Panc1 (cell line): ENCODE measurements at regions not wholly inside any gene's neighbourhood (a gene's known extent, or its start where the extent isn't known, plus 50 kb on each side); places are given as distances from the start of the nearest gene placed in this dataset.

Experiments
- ATAC-seq: fragments of 200-7000 bp; cut with Tn5 transposase; 2 replicates; pipeline ENCODE4 v1.9.1; 2020; ENCODE audit warnings: mild to moderate bottlenecking, moderate library complexity
- BruUV-seq: library from RNA; stranded (reverse); fragments of 400-500 nt; replicated peaks from 2 replicates; lab custom pipeline; 2021; lab: Mats Ljungman, UMichigan
- CTCF ChIA-PET: fragments of 300-600 bp; sonication (Branson Sonifier 250); formaldehyde crosslinking; loops from one replicate; lab custom pipeline; 2022; ENCODE audit warnings: antibody characterized with exemption; lab: Charles Lee
- POLR2A ChIA-PET: fragments of 300-600 bp; sonication (Branson Sonifier 250); formaldehyde crosslinking; loops from one replicate; lab custom pipeline; 2022; ENCODE audit warnings: antibody characterized with exemption; lab: Charles Lee
- DNase-seq: peaks from one replicate; pipeline ENCODE4 v3.0.0-alpha.2; 2010; ENCODE audit warnings: low read depth, low spot score
- H3K27ac ChIP-seq: 2 replicates; pipeline ENCODE4 v1.5.1; 2011; ENCODE audit warnings: mild to moderate bottlenecking, low read length, inconsistent platforms
- H3K27me3 ChIP-seq: fragments of 200-500 bp; sonication (Bioruptor generic); 2 replicates; pipeline ENCODE4 v1.6.0; 2014; ENCODE audit warnings: low read length, inconsistent platforms; ENCODE audit not compliant: control insufficient read depth, insufficient read depth
- H3K36me3 ChIP-seq: fragments of 200-500 bp; sonication (Bioruptor generic); 2 replicates; pipeline ENCODE4 v1.5.1; 2014; ENCODE audit warnings: inconsistent platforms, mild to moderate bottlenecking, low read length, moderate library complexity; ENCODE audit not compliant: control insufficient read depth, insufficient read depth
- H3K4me1 ChIP-seq: 2 replicates; pipeline ENCODE4 v1.5.1; 2011; ENCODE audit warnings: inconsistent platforms, mild to moderate bottlenecking, low read length, moderate library complexity; ENCODE audit not compliant: control insufficient read depth, insufficient read depth
- H3K4me3 ChIP-seq, 2 experiments: 2 replicates each; pipeline ENCODE4 v1.5.1; 2011 to 2012; ENCODE audit warnings: low read depth in 2 of 2, low read length in 2 of 2, mild to moderate bottlenecking in 2 of 2, inconsistent platforms in 1 of 2, moderate library complexity in 1 of 2
- H3K9me3 ChIP-seq: fragments of 200-500 bp; sonication (Bioruptor generic); 2 replicates; pipeline ENCODE4 v1.5.1; 2014; ENCODE audit warnings: low read depth, mild to moderate bottlenecking, inconsistent platforms, low read length, moderate library complexity; ENCODE audit not compliant: control insufficient read depth, insufficient read depth
- CTCF ChIP-seq: fragments of 450-650 bp; IDR thresholded peaks from 2 replicates; pipeline ENCODE4 v1.5.1; 2017; ENCODE audit warnings: mild to moderate bottlenecking
- POLR2AphosphoS5 ChIP-seq: IDR thresholded peaks from 2 replicates; pipeline ENCODE4 v1.6.1; 2012; ENCODE audit warnings: mild to moderate bottlenecking, low read depth, low read length, moderate library complexity
- SIN3A ChIP-seq: IDR thresholded peaks from 2 replicates; pipeline ENCODE4 v1.6.1; 2012; ENCODE audit warnings: low read depth, mild to moderate bottlenecking, low read length, moderate library complexity, borderline replicate concordance; ENCODE audit not compliant: insufficient read depth
- TCF7L2 ChIP-seq: IDR thresholded peaks from 2 replicates; pipeline ENCODE4 v1.6.1; 2011; ENCODE audit warnings: mild to moderate bottlenecking, low read depth, low read length, inconsistent platforms
- in situ Hi-C: cut with HindIII; loops from 2 replicates; pipeline ENCODE4 v1.10.0; 2016; ENCODE audit warnings: low sequenced_read_pairs, low pct_unique_long_range_greater_than_20kb
- intact Hi-C: fragments of 100-400 bp; cut with micrococcal nuclease; formaldehyde crosslinking; loops from one replicate; pipeline ENCODE4 v1.10.0; 2022; ENCODE audit not compliant: unreplicated experiment
- TF ChIP-seq, protein P1 (sequence below), 2 experiments: IDR thresholded peaks; 2 replicates each; pipeline ENCODE4 v1.6.1; 2011 to 2012; ENCODE audit warnings: low read depth in 2 of 2, control low read depth in 1 of 2, low read length in 1 of 2, mild to moderate bottlenecking in 1 of 2, moderate library complexity in 1 of 2; ENCODE audit not compliant: insufficient read depth in 1 of 2

DNA sequence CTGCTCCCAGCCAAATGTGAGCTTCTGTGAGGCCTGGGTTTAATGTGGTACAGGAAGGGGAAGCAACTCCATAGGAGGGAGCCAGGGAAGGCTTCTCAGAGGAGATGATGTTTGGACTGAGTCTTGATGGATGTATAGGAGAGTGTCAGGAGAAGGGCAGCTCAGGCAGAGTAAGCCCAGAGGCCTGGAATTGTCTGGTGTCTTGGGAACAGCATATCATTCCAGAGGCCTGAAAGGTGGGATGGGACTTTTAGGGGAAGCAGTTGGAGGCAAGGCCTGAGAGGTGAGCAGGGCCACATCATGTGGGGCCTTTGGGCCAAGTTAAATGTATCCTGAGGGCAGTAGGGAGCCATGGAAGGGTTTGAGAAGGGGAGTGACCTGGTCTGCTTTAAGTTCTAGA is 148.6 kb upstream of the WNT4 start:
- intact Hi-C loops = no loop called here
- ATAC-seq = no peak
- Histone ChIP-seq H3K9me3 (no peaks in the 10 kb centered on the region), H3K4me3 (no peak overlapping the region), H3K27me3 (no peaks in the 10 kb centered on the region), H3K27ac (no peak overlapping the region), H3K36me3 (no peaks in the 10 kb centered on the region), H3K4me1 (no peaks in the 10 kb centered on the region)
- CTCF ChIA-PET = no interaction called here
- TF ChIP-seq SIN3A = no peak
- no peak for TF ChIP-seq TCF7L2
- no peak for TF ChIP-seq POLR2AphosphoS5
- TF ChIP-seq, protein P1, sequence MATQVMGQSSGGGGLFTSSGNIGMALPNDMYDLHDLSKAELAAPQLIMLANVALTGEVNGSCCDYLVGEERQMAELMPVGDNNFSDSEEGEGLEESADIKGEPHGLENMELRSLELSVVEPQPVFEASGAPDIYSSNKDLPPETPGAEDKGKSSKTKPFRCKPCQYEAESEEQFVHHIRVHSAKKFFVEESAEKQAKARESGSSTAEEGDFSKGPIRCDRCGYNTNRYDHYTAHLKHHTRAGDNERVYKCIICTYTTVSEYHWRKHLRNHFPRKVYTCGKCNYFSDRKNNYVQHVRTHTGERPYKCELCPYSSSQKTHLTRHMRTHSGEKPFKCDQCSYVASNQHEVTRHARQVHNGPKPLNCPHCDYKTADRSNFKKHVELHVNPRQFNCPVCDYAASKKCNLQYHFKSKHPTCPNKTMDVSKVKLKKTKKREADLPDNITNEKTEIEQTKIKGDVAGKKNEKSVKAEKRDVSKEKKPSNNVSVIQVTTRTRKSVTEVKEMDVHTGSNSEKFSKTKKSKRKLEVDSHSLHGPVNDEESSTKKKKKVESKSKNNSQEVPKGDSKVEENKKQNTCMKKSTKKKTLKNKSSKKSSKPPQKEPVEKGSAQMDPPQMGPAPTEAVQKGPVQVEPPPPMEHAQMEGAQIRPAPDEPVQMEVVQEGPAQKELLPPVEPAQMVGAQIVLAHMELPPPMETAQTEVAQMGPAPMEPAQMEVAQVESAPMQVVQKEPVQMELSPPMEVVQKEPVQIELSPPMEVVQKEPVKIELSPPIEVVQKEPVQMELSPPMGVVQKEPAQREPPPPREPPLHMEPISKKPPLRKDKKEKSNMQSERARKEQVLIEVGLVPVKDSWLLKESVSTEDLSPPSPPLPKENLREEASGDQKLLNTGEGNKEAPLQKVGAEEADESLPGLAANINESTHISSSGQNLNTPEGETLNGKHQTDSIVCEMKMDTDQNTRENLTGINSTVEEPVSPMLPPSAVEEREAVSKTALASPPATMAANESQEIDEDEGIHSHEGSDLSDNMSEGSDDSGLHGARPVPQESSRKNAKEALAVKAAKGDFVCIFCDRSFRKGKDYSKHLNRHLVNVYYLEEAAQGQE (IDR thresholded peaks at IDR 0.05; ENCODE audit: insufficient read depth in 1 of 2, low read depth in 2 of 2, low read length in 1 of 2) = no peak
- no peak for TF ChIP-seq CTCF
- no peak for DNase-seq
- BruUV-seq = no TSS peak
- POLR2A ChIA-PET = no interaction called here
- in situ Hi-C loops = no loop called here

DNA sequence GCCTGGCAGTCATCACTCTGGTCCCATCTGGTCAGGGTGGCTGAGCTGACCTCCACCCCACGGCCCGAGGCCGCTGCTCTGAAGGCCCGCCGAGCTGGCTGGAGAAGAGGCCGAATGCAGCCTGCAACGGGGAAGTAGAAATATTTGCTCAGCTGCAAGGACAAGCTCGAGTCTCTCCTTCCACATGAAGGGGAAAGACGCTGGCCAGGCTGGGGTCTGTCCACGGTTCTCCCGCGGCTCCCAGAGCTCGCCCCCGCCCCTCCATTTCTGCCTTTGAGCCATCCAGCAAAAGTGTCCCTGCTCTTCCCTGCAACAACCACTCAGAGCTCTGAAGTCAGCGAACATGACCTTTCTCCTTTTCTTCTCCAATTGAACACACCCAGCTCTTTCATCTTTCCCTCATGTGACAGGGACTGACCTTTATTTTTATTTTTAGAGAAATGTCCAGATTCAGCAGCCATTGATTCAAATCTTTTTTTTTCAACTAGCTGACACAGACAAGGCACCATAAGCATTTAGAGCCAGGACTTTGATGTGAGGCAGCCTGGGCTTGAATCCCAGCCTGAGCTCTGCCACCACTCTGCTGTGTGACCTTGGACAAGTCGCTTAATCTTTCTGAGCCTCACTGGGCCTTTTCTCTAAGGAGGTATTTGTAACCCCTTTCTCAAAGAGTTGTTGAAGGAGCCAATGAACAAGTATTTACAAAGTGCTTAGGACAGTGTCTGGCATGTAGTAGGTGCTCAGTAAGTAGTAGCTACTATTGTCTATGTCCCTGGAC is 149.3 kb upstream of the WNT4 start:
- ChIA-PET CTCF (no interaction called here), POLR2A (no interaction called here)

More for the DNA sequence above, 149.3 kb upstream of the WNT4 start:
- in situ Hi-C loops (no loop called here), intact Hi-C loops (no loop called here)
- Histone ChIP-seq H3K4me1 (no peaks in the 10 kb centered on the region), H3K36me3 (no peaks in the 10 kb centered on the region), H3K27ac (no peak overlapping the region), H3K27me3 (no peaks in the 10 kb centered on the region), H3K4me3 (no peak overlapping the region), H3K9me3 (no peaks in the 10 kb centered on the region)
- BruUV-seq = no TSS peak
- TF ChIP-seq TCF7L2 (no peak), POLR2AphosphoS5 (no peak), CTCF (no peak), SIN3A (no peak)
- TF ChIP-seq, protein P1 (IDR thresholded peaks at IDR 0.05; ENCODE audit: insufficient read depth in 1 of 2, low read depth in 2 of 2, low read length in 1 of 2) = no peak
- DNase-seq = no peak
- ATAC-seq = no peak
